ENCODE measurements at regions not wholly inside any gene's neighbourhood (a gene's known extent, or its start where the extent isn't known, plus 50 kb on each side); places are given as distances from the start of the nearest gene placed in this dataset.

DNA sequence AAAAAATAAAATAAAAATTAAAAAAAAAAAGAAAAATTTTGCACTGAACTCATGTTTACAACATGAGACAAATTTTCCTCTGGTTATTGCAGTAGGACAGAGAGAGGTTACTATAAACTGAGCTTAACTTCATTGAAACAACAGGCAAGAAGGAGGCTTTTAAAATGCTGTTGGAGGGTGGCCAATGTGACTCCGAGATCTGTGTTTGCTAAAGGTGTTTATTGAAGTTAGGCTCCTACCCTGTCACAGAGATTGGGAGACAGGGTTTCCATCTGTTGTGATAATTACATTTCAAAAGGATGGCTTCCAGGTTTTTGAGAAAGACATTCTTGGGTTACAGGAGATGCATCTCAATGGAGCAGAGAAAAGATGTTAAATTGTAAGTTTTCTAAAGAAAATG is 370.5 kb upstream of the HS3ST1 start:
- Histone ChIP-seq H3K4me3 (no peak overlapping the region), H3K4me1 (no peaks in the 10 kb centered on the region), H3K27ac (no peak overlapping the region), H3K27me3 (replicated peaks in 1 of 7) (no peaks in the 10 kb centered on the region), H3K36me3 (no peaks in the 10 kb centered on the region), H3K9me3 (peaks cover 0 to 5% (median 0%) of the 10 kb centered on the region in 8 donors)
- WGBS, 5 donors = 71 to 89% (median 87%) methylated on average over 1 of the region's 1 CpG
- intact Hi-C loops (cut with DNase I; ENCODE audit: low total_unique reads) = no loop called here
- no peak for DNase-seq
- no peak for TF ChIP-seq POLR2A (IDR thresholded peaks at IDR 0.05)
- TF ChIP-seq, protein P1, sequence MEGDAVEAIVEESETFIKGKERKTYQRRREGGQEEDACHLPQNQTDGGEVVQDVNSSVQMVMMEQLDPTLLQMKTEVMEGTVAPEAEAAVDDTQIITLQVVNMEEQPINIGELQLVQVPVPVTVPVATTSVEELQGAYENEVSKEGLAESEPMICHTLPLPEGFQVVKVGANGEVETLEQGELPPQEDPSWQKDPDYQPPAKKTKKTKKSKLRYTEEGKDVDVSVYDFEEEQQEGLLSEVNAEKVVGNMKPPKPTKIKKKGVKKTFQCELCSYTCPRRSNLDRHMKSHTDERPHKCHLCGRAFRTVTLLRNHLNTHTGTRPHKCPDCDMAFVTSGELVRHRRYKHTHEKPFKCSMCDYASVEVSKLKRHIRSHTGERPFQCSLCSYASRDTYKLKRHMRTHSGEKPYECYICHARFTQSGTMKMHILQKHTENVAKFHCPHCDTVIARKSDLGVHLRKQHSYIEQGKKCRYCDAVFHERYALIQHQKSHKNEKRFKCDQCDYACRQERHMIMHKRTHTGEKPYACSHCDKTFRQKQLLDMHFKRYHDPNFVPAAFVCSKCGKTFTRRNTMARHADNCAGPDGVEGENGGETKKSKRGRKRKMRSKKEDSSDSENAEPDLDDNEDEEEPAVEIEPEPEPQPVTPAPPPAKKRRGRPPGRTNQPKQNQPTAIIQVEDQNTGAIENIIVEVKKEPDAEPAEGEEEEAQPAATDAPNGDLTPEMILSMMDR (IDR thresholded peaks at IDR 0.05 in 8 of 11, conservative IDR thresholded peaks at IDR 0.05 in 3 of 11) = no peak
- TF ChIP-seq POLR2AphosphoS5 (IDR thresholded peaks at IDR 0.05) = no peak

DNA sequence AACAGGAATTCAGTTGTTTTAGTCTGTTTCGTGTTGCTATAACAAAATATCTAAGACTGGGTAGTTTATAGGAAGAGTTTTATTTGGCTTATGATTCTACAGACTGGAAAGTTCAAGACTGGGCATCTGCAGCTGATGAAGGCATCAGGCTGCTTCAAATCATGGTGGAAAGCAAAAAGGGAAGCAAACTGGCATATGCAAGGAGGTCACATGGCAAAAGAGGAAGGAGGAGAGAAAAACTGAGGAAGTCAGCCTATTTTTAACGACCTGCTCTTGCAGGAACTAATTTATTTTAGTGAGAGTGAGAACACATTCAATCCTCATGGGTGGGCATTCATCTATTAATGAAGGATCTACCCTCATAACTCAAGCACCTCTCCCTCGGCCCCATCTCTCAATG is 363.1 kb upstream of the HS3ST1 start:
- Histone ChIP-seq H3K27ac (no peak overlapping the region), H3K27me3 (replicated peaks in 1 of 7) (no peaks in the 10 kb centered on the region), H3K9me3 (peaks cover 0 to 4% (median 0%) of the 10 kb centered on the region in 8 donors), H3K4me1 (no peaks in the 10 kb centered on the region), H3K4me3 (no peak overlapping the region), H3K36me3 (no peaks in the 10 kb centered on the region)
- 56 to 62% (median 58%) methylated on average over 3 of the region's 3 CpGs for WGBS, 5 donors
- no peak for DNase-seq
- intact Hi-C loops (cut with DNase I; ENCODE audit: low total_unique reads) = no loop called here
- TF ChIP-seq POLR2AphosphoS5 (IDR thresholded peaks at IDR 0.05) (no peak), POLR2A (IDR thresholded peaks at IDR 0.05) (no peak)
- TF ChIP-seq, protein P1 (IDR thresholded peaks at IDR 0.05 in 8 of 11, conservative IDR thresholded peaks at IDR 0.05 in 3 of 11) = no peak

DNA sequence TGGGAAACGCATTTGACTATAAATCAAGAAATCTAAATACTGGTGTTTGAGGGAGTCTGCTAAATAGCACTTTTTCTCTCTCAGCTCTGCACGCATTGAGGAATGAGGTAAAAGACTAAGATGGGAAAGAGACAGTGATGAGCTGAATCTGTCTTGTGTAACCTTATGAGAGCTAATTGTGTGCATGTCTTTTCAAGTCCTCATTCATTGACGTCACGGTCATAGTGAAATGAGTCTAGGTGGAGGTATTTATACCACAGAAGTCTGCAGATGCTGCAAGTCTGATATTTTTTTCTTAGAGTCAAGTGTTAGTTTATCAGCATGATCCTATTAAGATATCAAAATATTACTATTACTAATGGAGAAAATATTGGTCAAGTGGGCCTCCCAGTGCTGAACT is 361.5 kb upstream of the HS3ST1 start:
- Histone ChIP-seq H3K27ac (no peak overlapping the region), H3K4me1 (no peaks in the 10 kb centered on the region), H3K9me3 (peaks cover 0 to 4% (median 0%) of the 10 kb centered on the region in 8 donors), H3K36me3 (no peaks in the 10 kb centered on the region), H3K27me3 (replicated peaks in 1 of 7) (no peaks in the 10 kb centered on the region), H3K4me3 (no peak overlapping the region)
- TF ChIP-seq, protein P1 (IDR thresholded peaks at IDR 0.05 in 8 of 11, conservative IDR thresholded peaks at IDR 0.05 in 3 of 11) = no peak
- TF ChIP-seq POLR2AphosphoS5 (IDR thresholded peaks at IDR 0.05) = no peak
- WGBS, 5 donors = 87 to 96% (median 93%) methylated on average over 4 of the region's 4 CpGs
- no peak for DNase-seq
- intact Hi-C loops (cut with DNase I; ENCODE audit: low total_unique reads) = no loop called here

DNA sequence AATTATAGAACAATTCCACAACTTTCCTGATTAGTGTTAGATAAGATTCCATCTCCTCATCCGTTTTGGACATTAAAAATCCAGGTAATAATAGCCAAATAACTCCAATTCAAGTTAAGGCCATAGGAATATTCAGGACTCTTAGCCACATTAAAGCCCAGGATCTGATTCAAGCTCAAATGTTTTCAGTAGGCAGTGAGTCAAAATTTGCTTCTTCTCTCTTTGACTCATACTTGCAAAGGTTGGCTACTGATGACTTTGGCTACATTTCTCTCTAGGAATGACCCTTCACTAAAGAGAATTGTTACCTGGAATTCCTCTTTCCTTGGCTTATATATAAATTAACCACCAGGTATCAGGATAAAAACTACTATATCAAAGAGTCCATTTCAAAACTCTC is 354.9 kb upstream of the HS3ST1 start:
- no peak for DNase-seq
- Histone ChIP-seq H3K4me3 (no peak overlapping the region), H3K4me1 (no peaks in the 10 kb centered on the region), H3K36me3 (no peaks in the 10 kb centered on the region), H3K9me3 (no peaks in the 10 kb centered on the region), H3K27ac (no peak overlapping the region), H3K27me3 (replicated peaks in 1 of 7) (no peaks in the 10 kb centered on the region)
- 52 to 70% (median 67%) methylated on average over 1 of the region's 1 CpG for WGBS, 5 donors
- TF ChIP-seq POLR2A (IDR thresholded peaks at IDR 0.05) = no peak
- TF ChIP-seq POLR2AphosphoS5 (IDR thresholded peaks at IDR 0.05) = no peak
- TF ChIP-seq, protein P1 (IDR thresholded peaks at IDR 0.05 in 8 of 11, conservative IDR thresholded peaks at IDR 0.05 in 3 of 11) = no peak
- intact Hi-C loops (cut with DNase I; ENCODE audit: low total_unique reads) = no loop called here
